OCI-LY7 (cell line): ENCODE measurements at regions not wholly inside any gene's neighbourhood (a gene's known extent, or its start where the extent isn't known, plus 50 kb on each side); places are given as distances from the start of the nearest gene placed in this dataset.

Experiments
- EZH2phosphoT487 ChIP-seq: fragments of 200-600 bp; sonication (generic); IDR thresholded peaks from 2 replicates; pipeline ENCODE4 v1.6.1; 2018; ENCODE audit warnings: low read depth, borderline replicate concordance, mild to moderate bottlenecking, mixed run types, antibody characterized with exemption, low read length, moderate library complexity, mixed read lengths
- TF ChIP-seq, protein P1 (sequence below): fragments of 200-600 bp; sonication (generic); conservative IDR thresholded peaks from 2 replicates; pipeline ENCODE4 v1.5.1; 2014; ENCODE audit warnings: mild to moderate bottlenecking, antibody characterized with exemption, low read length, moderate library complexity, mixed read lengths

DNA sequence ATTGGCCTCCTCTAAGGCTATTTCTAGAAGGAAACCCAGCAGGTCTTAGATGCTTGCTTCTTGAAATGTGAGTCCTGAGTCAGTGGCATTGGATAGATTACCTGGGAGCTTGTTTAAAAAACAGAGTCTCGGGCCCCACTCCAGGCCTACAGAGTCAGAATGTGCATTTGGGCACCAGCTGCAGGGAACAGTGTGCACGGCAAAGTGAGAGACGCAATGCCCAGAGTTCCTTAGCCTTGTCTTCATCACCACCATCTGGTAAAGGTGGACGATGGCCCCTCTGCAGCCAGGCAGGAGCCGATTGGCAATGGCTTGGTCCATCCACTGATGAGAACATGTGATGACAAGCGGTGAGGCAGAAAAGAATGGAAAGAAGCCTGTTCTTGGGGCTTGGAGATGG, 102.1 kb upstream of the TSC22D1 start:
- TF ChIP-seq, protein P1, sequence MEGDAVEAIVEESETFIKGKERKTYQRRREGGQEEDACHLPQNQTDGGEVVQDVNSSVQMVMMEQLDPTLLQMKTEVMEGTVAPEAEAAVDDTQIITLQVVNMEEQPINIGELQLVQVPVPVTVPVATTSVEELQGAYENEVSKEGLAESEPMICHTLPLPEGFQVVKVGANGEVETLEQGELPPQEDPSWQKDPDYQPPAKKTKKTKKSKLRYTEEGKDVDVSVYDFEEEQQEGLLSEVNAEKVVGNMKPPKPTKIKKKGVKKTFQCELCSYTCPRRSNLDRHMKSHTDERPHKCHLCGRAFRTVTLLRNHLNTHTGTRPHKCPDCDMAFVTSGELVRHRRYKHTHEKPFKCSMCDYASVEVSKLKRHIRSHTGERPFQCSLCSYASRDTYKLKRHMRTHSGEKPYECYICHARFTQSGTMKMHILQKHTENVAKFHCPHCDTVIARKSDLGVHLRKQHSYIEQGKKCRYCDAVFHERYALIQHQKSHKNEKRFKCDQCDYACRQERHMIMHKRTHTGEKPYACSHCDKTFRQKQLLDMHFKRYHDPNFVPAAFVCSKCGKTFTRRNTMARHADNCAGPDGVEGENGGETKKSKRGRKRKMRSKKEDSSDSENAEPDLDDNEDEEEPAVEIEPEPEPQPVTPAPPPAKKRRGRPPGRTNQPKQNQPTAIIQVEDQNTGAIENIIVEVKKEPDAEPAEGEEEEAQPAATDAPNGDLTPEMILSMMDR: no peak
- no peak for TF ChIP-seq EZH2phosphoT487
